DMS53 treated with DMSO at 0.1 percent for 48 hours (cell line): ENCODE measurements at regions not wholly inside any gene's neighbourhood (a gene's known extent, or its start where the extent isn't known, plus 50 kb on each side); places are given as distances from the start of the nearest gene placed in this dataset.

Experiments used
- DNase-seq: peaks from one replicate; lab custom pipeline; 2025; ENCODE audit not compliant: unreplicated experiment; lab: John Stamatoyannopoulos, UW

DNA sequence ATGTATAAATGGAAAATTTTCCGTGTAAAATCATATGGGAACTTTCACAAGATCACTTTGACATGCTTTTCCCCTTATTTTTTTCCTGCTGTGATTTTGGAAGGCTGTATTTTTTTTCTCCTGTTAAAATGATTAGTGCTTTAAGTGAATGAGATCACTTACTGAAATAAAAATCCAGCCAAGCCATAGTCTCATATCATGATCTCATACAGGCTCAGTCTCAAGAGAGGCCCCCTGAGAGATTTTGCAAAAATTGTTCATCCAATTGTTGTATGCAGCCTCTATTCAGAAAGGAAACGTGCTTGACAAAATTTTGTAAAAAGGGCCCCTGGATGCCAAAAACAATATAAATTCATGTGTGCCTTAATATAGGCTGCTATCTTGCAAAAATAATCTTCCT lies 528.2 kb downstream of the HDGFL1 start:
- no peak for DNase-seq

DNA sequence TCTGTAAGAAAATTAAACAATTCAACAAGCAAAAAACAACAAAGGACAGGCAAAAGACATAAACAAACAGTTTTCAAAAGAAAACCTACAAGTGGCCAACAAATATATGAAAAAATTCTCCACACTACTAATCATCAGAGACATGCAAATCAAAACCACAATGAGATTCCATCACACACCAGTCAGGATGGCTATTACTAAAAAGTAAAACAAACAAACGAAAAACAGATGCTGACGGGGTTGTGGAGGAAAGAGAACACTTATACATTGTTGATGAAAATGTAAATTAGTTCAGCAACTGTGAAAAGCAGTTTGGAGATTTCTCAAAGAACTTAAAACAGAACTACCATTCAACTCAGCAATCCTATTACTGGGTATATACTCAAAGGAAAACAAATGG lies 537.6 kb downstream of the HDGFL1 start:
- no peak for DNase-seq

DNA sequence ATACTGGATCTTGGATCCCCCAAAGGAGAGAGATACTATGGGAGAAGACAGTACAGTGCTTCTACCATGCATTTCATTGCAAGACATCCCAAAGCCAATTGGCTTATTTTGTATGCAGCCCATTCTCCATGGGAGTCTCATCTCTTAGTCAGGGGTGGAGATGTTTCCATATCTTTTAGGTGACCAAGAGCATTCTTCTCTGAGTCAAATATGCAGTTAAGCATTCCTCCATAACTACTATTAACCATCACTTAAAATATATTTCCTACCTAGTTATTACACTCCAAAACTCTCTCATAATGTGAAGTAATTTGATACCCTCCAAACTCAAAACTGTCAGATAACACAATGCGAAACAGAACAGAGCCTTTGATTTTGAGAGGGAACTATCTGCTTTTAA lies 542.6 kb downstream of the HDGFL1 start:
- no peak for DNase-seq

DNA sequence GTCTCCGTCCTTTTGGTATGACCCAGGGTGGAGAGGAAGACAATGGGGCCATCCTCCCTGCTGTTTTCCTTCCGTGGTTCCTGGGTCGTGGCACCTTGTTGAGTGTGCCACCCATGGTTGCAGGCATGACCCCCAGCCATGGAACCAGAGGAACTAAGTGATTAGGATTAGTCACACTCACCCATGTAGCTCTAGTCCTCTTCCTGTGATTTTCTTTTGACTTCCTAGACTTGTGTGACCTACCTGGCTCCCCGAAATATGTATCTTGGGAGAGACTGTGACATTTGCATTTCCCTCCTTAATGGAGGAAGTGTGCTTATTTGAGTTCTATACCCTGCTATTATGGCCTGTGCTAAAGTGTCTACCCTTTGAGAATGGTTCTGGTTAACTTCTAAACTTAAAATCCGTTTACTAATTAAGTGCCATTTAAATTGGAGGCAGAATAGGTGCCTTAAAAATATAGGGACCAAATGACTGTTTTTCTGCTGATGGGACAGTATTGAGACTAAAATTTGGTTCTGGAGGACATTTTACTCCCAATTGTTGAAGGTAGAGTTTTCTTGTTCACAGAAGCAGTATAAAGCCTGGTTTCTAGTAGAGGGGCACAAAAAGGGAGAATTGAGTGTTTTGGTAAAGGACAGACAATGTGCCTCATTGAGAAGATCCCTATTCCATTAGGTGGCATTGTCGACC lies 545.6 kb downstream of the HDGFL1 start:
- DNase-seq, result no peak

DNA sequence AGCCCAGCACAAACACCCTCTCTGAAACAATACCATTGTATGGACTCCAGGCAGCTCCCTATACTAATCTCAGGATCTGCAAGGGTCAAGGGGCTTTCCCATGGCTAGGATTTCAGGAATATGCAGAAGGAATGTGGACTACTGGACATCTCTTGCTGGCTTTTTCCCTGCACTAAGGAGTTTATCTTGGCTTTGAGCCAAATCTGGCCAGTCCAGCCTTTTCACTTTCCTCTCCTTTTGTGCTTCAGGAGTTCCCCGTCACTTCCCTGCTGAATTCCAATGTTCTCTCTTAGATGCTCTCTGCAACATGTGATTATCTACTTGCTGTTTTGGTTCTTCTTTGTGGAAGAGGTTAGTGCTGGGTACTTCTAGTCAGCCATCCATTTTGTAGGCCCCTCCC lies 568.2 kb downstream of the HDGFL1 start:
- no peak for DNase-seq

DNA sequence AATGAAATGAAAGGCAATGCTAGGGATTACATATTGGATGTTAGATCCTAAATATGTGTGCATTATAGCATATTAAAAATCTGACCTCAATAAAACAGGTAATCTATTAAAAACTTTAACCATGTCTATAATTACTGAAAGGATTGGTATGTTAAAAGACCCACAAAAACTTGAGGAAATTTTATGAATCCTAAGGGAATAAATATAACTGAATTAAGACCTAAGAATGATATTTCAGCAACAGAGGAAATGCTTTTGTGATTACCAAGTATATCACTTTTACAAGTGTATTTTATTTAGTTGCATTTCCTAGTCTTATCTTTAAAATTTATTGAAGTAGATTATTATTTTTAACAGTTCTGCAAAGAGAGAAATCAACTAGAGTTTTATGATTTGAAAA lies 571.5 kb downstream of the HDGFL1 start:
- DNase-seq, result no peak

DNA sequence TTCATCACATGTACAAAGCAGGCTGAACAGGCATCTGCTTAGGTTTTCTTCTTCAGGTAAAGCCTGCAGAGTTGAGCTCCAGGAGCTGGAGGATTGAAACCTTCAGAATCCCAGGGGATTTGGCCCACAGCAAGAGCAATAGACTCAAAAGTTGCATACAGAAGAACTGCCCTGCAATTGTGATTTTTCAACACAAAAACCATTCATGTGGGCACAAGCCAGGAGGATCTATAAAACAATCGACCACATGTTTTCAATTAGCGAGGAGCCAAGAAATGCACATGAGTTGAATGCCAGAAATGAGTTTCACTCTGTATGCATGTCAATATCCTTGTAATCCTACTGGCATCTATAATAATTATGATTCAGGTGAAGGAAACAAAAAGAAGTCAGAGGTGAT lies 576.4 kb downstream of the HDGFL1 start:
- no peak for DNase-seq

DNA sequence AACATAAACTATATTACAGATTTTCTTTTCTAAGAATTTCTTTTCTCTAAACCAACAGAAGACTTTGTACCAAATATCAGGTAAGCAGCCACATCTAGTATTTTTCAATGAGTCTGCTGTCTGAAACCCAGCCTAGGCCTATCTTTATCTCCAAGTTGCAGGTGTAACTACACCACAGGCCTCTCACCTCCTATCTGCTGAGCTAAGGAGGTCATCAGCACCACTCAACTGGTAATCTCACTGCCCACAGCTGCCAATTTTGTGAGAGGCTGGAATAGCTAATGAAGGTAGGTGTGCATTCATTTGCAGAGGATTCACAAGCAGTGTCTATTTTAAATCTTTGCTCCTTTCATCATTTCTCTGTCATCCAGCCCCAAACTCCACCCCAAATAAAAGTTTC lies 584.8 kb downstream of the HDGFL1 start:
- DNase-seq, result no peak

DNA sequence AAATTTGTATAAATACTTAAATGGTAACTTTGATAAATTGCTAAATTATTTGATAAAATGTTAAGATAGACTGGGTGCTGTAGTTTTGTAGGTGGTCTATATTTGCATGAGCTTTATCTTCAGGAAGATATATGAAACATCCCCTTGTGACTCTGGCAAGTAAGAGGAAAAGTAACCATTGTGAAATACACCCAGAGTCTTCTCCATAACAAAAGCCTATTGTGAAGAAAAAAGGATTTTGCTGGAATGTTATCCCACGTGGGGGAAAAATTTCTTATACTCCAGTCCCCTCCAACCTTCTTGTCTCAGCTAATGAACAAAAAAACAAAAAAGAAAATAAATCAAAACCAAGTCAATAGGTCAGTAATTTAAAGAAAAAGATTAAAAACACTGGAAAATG lies 600.7 kb downstream of the HDGFL1 start:
- no peak for DNase-seq

DNA sequence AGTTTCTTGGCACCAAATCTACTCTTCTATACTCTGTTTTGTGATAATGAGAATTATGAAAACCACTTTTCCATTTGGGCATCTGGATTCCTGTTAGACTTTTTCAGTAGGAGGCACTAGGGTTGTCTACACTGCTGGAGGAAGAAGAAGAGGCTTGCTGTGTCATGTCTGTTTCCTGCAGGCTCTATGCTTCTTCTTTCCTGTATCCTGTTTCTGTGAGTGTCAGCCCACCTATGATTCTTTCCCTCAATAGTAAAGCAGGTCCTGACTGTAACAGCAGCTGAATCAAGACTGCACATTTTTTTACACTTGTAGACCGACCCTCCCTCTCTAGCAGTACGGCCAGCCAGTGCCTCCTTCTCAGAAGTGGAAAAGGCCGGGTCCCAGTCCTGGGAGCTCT lies 603.9 kb downstream of the HDGFL1 start:
- DNase-seq, result peak; percentile 2

DNA sequence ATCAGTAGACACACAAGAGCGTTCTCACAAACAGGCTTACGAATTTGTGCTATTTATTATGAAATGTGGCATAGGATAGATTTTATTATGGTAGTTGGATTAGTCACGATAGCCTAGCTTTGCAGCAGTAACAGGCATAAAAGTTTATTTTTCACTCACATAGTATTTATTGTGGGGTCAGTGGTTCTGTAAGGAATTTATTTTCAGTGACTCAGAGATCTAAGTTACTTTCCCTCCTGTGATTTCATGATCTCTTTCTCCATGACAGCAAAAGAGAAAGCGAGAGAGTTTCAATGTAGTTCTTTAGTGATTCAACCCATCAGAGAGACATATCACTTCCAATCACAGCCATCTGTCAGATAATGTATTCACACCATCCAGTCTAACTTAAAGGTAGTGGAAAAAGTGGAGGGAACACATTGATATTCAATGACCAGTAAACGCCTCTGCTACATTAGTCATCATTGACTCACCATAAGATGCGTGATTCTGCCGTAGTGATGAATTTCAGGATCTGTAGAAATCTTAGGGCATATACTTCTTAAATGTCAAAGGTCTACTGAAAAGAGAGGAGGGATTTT lies 605.5 kb downstream of the HDGFL1 start:
- no peak for DNase-seq

DNA sequence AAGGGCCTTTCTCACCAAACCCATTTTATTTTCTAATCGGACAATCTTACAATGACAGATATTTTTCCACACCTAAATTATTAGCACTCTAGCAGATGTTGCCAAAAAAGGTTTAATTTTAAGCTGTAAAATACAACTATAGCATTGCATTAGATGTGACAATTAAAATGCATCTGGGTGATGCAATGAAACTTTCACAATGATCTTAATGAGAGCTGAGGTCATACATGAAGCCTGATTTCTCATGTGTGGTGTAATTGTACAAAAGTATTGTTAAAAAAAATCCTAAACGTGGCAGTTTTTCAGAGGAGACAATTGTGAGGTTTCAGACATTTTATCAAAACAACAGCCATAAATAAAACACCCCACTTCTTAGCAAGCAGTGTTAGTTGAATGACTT lies 606.0 kb downstream of the HDGFL1 start:
- no peak for DNase-seq

DNA sequence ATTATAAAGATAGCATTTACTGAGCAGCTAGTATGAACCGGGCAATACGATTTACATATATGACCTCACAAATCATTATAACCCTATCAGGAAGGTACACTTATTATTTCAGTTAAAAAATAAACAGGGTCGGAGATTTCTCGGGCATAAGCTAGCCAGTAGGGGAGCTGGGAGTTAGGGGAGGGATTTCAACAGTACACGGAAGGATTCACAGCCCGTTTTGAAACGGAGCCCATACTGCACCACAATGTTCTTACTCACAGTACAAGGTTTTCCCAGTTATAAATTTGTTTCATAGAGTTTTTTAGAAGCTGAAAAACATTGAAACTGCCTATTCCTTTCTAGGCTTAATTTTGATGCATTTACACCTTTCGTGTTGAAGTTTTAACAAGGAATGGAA lies 607.1 kb downstream of the HDGFL1 start:
- DNase-seq, result no peak

DNA sequence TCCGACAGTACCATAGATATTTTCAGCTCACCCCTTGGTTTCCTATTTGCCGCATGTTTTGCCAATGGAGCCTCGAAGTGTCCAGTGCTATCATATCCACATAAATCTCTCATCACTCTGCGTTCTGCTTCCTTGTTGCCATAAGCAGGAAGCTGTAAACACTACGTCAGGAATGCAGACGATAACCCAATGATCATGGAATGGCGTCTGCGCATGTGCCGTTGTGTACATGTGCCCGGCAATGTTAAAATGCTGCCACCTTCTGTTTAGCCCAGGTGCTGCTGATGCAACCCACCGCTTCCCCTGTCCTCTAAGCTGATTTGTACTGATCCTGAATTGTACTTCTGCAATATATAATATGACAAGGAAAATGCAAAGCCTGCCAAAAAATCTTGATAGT lies 607.5 kb downstream of the HDGFL1 start:
- no peak for DNase-seq

DNA sequence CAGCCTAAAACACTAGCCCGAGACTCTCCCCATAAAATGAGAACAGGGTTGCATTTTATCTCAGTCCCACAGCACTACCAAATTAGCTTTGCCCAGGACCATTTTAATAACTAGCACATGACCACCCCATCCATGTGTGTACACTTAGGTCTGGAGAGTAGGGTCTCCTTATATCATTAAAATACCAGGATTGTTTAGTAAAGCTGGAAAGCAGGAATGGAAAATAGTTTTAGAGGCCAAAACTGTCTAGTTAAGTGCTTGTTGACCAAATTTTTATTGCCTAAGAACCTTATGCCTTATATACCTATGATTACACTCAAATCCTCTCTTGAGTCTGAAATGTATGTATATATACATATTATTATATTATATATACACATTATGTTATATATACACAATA lies 608.4 kb downstream of the HDGFL1 start:
- no peak for DNase-seq

DNA sequence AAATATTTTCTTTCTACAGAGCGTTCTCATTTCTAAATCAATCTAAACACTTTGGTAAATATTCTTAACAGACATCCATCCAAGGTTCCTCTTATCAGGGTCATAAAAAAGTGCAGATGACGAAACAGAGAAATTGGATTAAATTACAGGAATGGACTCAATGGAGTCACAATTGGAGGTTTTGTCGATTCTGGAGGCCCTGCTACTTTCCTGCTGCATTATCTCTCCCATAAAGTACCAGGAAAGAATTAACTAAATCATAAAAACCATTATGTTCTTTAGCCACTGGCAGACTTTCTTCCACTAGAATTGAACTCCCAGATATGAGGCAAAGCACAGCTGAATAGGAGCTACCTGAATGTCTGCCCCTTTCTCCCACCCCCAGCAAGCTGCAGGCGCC lies 610.6 kb downstream of the HDGFL1 start:
- no peak for DNase-seq

DNA sequence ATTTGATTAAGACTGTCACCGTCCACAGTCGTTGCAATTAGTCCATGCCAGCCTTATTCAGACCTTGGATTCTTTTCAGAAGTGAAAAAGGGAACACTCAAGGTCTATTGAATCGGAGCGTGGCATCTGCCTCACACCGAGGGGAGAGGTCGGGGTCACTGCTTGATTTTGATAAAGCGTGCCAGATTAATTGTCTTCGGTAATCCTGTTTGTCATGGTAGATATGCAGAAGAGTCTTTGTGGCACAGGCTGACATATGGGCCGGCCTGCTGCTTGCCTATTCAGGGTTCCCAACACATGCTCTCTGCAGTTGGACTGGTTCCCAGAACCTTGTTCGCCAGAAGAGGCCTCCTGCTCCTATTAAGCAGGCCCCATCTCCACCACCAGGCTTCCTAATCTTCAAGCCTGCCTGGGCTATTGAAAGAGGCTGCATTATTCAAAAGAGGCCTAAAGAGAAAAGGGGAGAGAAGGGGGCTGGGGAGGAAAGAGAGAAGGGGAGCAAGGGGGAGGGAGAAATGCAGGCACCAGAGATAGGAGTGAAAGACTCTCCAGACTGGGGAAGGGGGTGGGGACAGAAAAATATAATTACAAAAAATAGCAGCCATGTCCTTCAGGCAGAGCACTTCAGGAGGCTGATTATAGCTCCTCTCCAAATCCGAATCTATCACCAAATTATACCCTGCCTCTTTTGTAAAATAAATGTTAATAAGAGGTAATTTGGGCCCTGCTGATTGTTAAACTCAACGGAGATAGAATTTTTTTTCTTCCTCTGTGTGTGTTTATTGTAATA lies 611.3 kb downstream of the HDGFL1 start:
- DNase-seq, result no peak

DNA sequence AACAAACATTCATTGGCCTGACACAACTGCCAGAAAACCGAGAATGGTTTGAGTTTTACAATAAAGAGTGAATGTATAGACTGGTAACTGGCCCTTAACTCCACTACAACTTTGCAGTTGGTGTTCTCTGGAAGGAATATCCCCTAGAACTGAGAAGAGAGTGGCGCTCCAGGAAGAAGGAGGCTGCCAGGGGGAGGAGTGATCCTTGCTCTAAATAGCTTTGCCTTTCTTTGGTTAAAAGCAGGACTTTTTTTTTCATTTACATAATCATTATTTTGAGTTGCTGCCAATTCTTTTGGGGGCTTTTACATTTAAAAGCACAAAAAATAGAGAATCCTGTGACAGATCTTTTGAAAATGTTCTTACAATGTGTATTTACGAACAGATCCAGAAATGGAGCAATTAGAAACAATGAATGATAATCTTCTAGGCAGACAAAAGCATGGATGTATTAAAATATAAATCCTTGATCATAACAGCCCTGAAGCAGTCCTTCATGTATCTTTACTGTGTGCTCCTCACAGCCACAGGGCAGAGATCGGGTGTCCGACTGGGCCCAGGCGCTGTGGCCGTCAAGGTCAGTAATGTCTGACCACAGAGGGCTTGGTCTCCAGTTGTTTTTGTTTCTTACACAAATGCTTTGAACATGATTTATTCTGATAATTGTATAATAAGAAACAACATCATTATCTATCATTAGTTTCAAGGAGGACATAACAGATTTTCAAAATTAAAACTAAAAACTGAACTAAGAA lies 612.2 kb downstream of the HDGFL1 start:
- no peak for DNase-seq

DNA sequence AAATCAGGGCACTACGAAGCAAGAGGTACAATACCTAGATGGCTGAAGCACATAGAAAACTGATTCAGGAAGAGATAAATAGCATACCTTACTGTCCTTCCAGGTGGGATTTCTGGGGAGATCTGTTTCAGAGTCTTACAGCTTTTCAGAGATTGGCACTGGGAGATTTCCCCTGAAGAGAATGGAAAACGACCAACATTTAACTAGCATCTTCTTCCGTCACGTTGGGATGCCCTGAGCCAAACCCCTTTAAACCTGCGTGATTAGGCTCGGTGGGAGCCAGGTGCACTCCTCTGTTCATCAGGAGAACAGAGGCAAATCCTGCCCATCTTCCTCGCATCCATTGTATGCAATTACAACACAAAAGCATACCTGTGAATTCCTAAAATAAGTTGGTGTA lies 614.5 kb downstream of the HDGFL1 start:
- no peak for DNase-seq

DNA sequence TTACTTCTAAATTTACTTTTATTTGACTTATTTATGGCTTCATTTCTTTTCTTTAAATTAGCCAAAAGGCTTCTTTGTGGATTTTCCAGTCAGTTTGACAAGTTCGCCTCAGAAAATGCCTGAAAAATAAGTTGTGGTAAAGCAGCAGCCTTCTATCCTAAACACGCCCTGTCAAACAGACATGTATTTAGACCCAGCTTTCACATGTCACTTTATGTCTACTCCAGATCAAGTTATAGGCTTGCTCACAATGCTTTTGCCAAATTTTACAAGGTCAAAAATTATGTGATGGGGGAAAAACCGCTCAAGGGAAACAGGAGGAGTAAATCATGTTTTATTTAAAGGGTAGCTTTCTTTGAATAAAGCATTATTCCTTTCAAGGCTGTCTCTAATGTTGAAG lies 615.0 kb downstream of the HDGFL1 start:
- DNase-seq, result no peak

DNA sequence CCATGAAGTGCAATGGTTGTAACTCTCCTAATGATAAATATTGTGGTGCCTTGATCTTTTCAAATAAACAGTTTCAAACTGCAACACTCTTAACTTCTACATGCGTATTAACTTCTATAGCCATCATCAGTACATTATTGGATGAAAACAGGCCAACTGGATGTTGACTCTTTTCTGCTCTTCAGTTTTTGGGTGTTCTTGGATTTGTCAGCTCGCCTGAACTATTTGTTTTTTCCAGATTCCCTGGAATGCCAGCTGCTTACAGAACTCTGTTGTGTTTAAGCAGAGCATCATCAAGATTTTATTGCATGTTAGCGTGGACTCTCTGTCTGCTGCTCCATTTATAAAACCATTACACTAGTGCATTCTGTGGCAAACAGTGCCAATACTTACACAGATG lies 626.1 kb downstream of the HDGFL1 start:
- DNase-seq, result no peak

DNA sequence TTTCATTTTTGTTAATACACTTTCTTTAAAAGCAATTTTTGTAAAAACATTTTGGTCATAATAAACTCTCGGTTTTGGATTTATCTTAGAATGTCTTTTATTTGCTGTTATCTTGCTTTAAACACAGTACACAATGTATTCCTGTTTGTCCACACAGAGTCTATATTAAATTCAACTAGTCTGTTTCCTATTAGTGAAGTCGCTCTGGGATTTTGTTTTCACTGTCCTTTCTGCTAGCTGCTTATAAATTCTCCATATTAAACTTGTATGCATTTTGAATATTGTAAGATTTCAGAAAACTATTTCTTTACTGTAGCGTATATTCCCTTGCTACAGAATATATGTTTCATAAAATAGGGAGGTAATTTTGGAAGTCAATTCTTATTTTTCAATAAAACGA lies 630.2 kb downstream of the HDGFL1 start:
- DNase-seq, result no peak
